ENCODE measurements at regions not wholly inside any gene's neighbourhood (a gene's known extent, or its start where the extent isn't known, plus 50 kb on each side); places are given as distances from the start of the nearest gene placed in this dataset.
A peak's percentile ranks its signal among the peaks of the same experiment; 100 is the strongest.

DNA sequence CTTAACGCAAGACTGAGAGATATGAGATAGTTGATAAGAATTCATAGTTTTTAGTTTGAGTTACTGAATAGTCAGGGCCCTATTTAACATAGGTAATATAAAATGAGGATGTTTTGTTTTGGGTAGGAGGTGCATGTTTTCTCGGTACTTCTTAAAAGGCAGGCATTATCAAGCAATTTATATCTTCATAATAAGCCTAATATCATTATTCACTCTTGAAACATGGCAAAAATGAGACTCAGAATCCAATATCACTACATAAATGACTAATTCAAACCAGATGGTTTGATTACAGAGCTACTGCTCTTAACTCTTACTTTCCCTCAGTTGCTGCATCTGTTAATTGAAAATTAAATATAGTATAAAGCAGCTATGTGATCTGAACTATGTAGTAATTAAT, 2038.7 kb downstream of the EFNA5 start:
- no peak overlapping the region for H3K27ac ChIP-seq
- H3K36me3 ChIP-seq (replicated peaks; ENCODE audit: insufficient read depth, low read depth) = no peaks in the 10 kb centered on the region
- no peaks in the 10 kb centered on the region for H3K4me1 ChIP-seq (ENCODE audit: insufficient read depth)
- no peak overlapping the region for H3K4me3 ChIP-seq
- H3K4me2 ChIP-seq = no peak overlapping the region
- 77% methylated on average over 2 of the region's 2 CpGs for WGBS (ENCODE audit: low lambda C conversion rate, missing lambda C conversion rate)
- TF ChIP-seq EZH2phosphoT487 (IDR thresholded peaks at IDR 0.05; ENCODE audit: low read depth, severe bottlenecking, unreplicated experiment) = no peak
- TF ChIP-seq, protein P1, sequence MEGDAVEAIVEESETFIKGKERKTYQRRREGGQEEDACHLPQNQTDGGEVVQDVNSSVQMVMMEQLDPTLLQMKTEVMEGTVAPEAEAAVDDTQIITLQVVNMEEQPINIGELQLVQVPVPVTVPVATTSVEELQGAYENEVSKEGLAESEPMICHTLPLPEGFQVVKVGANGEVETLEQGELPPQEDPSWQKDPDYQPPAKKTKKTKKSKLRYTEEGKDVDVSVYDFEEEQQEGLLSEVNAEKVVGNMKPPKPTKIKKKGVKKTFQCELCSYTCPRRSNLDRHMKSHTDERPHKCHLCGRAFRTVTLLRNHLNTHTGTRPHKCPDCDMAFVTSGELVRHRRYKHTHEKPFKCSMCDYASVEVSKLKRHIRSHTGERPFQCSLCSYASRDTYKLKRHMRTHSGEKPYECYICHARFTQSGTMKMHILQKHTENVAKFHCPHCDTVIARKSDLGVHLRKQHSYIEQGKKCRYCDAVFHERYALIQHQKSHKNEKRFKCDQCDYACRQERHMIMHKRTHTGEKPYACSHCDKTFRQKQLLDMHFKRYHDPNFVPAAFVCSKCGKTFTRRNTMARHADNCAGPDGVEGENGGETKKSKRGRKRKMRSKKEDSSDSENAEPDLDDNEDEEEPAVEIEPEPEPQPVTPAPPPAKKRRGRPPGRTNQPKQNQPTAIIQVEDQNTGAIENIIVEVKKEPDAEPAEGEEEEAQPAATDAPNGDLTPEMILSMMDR (IDR thresholded peaks at IDR 0.05; ENCODE audit: poor library complexity) = no peak
- TF ChIP-seq EZH2 (IDR thresholded peaks at IDR 0.05; ENCODE audit: borderline replicate concordance) = no peak
- no peak for DNase-seq (ENCODE audit: low spot score)
- no peaks in the 10 kb centered on the region for H3K27me3 ChIP-seq
- no peaks in the 10 kb centered on the region for H4K20me1 ChIP-seq (ENCODE audit: insufficient read depth, poor library complexity, severe bottlenecking)
- H3K9me3 ChIP-seq (ENCODE audit: low read depth) = no peaks in the 10 kb centered on the region
- no peaks in the 10 kb centered on the region for H3K9me2 ChIP-seq (replicated peaks; ENCODE audit: insufficient read depth)
- no peak overlapping the region for H2AFZ ChIP-seq
- no peaks in the 10 kb centered on the region for H3K79me2 ChIP-seq

DNA sequence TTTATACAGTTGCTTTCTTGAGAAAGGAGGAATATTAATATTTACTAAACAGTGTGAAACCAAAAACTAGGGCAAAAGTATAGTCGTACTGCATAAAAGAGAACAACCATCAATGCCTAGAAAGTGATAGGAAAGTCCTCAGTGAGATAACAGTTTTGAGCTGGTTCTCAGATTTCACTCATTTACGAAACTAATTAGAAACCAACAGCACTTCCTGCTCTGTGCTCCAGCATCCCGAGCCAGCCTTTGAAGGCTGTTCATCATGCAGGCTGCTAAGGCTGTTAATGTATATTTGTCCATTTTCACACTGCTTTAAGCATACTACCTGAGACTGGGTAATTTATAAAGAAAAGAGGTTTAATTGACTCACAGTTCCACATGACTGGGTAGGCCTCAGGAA, 2039.9 kb downstream of the EFNA5 start:
- Histone ChIP-seq H3K79me2 (no peaks in the 10 kb centered on the region), H2AFZ (no peak overlapping the region), H3K4me3 (no peak overlapping the region), H3K4me1 (ENCODE audit: insufficient read depth) (no peaks in the 10 kb centered on the region), H4K20me1 (ENCODE audit: insufficient read depth, poor library complexity, severe bottlenecking) (no peaks in the 10 kb centered on the region), H3K27ac (no peak overlapping the region), H3K9me3 (ENCODE audit: low read depth) (no peaks in the 10 kb centered on the region), H3K27me3 (no peaks in the 10 kb centered on the region), H3K9me2 (replicated peaks; ENCODE audit: insufficient read depth) (no peaks in the 10 kb centered on the region), H3K4me2 (no peak overlapping the region), H3K36me3 (replicated peaks; ENCODE audit: insufficient read depth, low read depth) (no peaks in the 10 kb centered on the region)
- TF ChIP-seq, protein P1 (IDR thresholded peaks at IDR 0.05; ENCODE audit: poor library complexity) = no peak
- TF ChIP-seq EZH2phosphoT487 (IDR thresholded peaks at IDR 0.05; ENCODE audit: low read depth, severe bottlenecking, unreplicated experiment) (no peak), EZH2 (IDR thresholded peaks at IDR 0.05; ENCODE audit: borderline replicate concordance) (no peak)
- no peak for DNase-seq (ENCODE audit: low spot score)
- 82% methylated on average over 3 of the region's 3 CpGs for WGBS (ENCODE audit: low lambda C conversion rate, missing lambda C conversion rate)

DNA sequence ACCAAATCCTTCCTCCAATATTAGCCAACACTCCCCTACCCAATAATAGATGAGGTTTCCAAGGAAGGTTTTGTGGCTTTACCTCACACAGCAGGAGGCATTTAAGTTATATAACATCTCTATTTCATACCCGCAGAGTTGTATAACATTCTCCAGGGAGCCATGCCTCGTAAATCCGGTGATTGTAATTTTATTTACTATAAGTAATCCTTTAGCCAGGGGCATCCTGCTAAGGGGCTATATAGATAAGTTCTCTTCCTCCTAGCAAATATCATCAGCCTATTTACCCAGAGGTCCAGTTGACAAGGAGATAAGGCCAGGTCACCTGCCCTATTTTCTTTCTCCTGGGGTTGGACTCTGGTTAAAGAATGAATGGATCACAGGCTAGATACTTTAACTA, 2051.0 kb downstream of the EFNA5 start:
- Histone ChIP-seq H4K20me1 (ENCODE audit: insufficient read depth, poor library complexity, severe bottlenecking) (no peaks in the 10 kb centered on the region), H3K9me2 (replicated peaks; ENCODE audit: insufficient read depth) (no peaks in the 10 kb centered on the region), H2AFZ (no peak overlapping the region), H3K79me2 (no peaks in the 10 kb centered on the region), H3K4me2 (no peak overlapping the region), H3K27ac (no peak overlapping the region), H3K36me3 (replicated peaks; ENCODE audit: insufficient read depth, low read depth) (no peaks in the 10 kb centered on the region), H3K9me3 (ENCODE audit: low read depth) (no peaks in the 10 kb centered on the region), H3K27me3 (no peaks in the 10 kb centered on the region), H3K4me1 (ENCODE audit: insufficient read depth) (peaks cover 4% of the 10 kb centered on the region), H3K4me3 (no peak overlapping the region)
- peak; percentile 13 for DNase-seq (ENCODE audit: low spot score)
- WGBS (ENCODE audit: low lambda C conversion rate, missing lambda C conversion rate) = 9% methylated on average over 3 of the region's 3 CpGs
- TF ChIP-seq EZH2 (IDR thresholded peaks at IDR 0.05; ENCODE audit: borderline replicate concordance) = no peak
- TF ChIP-seq EZH2phosphoT487 (IDR thresholded peaks at IDR 0.05; ENCODE audit: low read depth, severe bottlenecking, unreplicated experiment) = peak; percentile 91

DNA sequence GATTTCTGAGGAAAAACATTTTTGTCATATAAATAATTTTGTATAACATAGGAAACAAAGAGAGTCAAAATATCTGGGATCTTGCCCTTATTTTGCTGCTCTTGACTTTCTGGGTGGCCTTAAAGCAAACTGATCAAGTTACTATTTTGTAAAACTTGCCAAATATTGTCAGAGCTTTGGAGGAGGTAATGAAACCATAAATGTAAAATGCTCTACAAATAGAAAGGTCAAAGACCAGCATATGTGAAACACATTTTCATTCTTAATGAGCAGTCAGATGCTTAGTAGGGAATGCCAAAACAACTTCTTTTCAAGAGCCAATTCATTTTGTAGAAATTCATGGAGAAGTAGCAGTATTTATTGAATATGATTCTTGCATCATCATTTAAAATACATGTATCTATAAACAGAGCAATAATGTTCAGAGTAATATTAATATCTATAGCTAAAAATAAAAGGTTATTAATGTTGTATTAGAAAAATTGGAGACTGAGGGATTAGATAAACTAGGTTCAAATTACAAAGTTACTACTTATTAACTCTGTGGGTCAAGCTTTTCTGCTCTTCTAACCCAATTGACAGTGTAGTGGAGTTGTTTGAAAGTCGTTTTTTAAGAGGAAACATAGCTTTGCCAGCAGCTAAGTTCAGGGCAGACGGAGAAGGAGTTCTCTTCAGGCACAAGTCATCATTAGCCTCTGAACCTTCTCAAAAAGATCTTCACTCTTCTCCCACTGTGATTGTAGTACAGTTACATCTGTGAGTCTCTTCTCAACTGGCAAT, 2053.1 kb downstream of the EFNA5 start:
- H3K27me3 ChIP-seq = no peaks in the 10 kb centered on the region
- no peaks in the 10 kb centered on the region for H3K9me3 ChIP-seq (ENCODE audit: low read depth)
- H3K4me1 ChIP-seq (ENCODE audit: insufficient read depth) = peaks cover 4% of the 10 kb centered on the region
- H3K36me3 ChIP-seq (replicated peaks; ENCODE audit: insufficient read depth, low read depth) = no peaks in the 10 kb centered on the region
- TF ChIP-seq EZH2 (IDR thresholded peaks at IDR 0.05; ENCODE audit: borderline replicate concordance) (no peak), EZH2phosphoT487 (IDR thresholded peaks at IDR 0.05; ENCODE audit: low read depth, severe bottlenecking, unreplicated experiment) (no peak)
- TF ChIP-seq, protein P1 (IDR thresholded peaks at IDR 0.05; ENCODE audit: poor library complexity) = no peak
- no peak overlapping the region for H3K27ac ChIP-seq
- H3K4me3 ChIP-seq = no peak overlapping the region
- no peaks in the 10 kb centered on the region for H3K79me2 ChIP-seq
- DNase-seq (ENCODE audit: low spot score) = no peak
- H3K9me2 ChIP-seq (replicated peaks; ENCODE audit: insufficient read depth) = no peaks in the 10 kb centered on the region
- WGBS (ENCODE audit: low lambda C conversion rate, missing lambda C conversion rate) = 46% methylated on average over 2 of the region's 2 CpGs
- H2AFZ ChIP-seq = no peak overlapping the region
- H4K20me1 ChIP-seq (ENCODE audit: insufficient read depth, poor library complexity, severe bottlenecking) = no peaks in the 10 kb centered on the region
- no peak overlapping the region for H3K4me2 ChIP-seq
